HG02943 (cell line): ENCODE measurements at regions not wholly inside any gene's neighbourhood (a gene's known extent, or its start where the extent isn't known, plus 50 kb on each side); places are given as distances from the start of the nearest gene placed in this dataset.

Experiments used
- ATAC-seq: cut with Tn5 transposase; IDR thresholded peaks from one replicate; pipeline ENCODE4 v1.9.1; 2021; ENCODE audit warnings: mild to moderate bottlenecking, low read depth, moderate library complexity; ENCODE audit not compliant: unreplicated experiment

GRCh38 chr15:70274255-70274880, 176.7 kb upstream of the TLE3 start:
- ATAC-seq, result no peak

GRCh38 chr15:70273808-70274207, 176.1 kb upstream of the TLE3 start:
- ATAC-seq, result no peak

GRCh38 chr15:70272565-70273355, 175.0 kb upstream of the TLE3 start:
- no peak for ATAC-seq

GRCh38 chr15:70271422-70272088, 173.8 kb upstream of the TLE3 start:
- ATAC-seq, result no peak

- ATAC-seq, result no peak
These were observed 173.0 kb upstream of the TLE3 start for GRCh38 chr15:70270752-70271111.

- ATAC-seq, result no peak
These were observed 172.5 kb upstream of the TLE3 start for GRCh38 chr15:70269991-70270751.

- ATAC-seq, result no peak
These were observed 171.7 kb upstream of the TLE3 start for GRCh38 chr15:70269311-70269911.

- no peak for ATAC-seq
These were observed 171.1 kb upstream of the TLE3 start for GRCh38 chr15:70268698-70269251.

GRCh38 chr15:70267879-70268278, 170.2 kb upstream of the TLE3 start:
- ATAC-seq, result no peak

- ATAC-seq, result no peak
These were observed 169.6 kb upstream of the TLE3 start for GRCh38 chr15:70267306-70267705.

GRCh38 chr15:70266412-70267121, 168.8 kb upstream of the TLE3 start:
- ATAC-seq, result no peak

- ATAC-seq, result no peak
These were observed 168.3 kb upstream of the TLE3 start for GRCh38 chr15:70265986-70266385.

- ATAC-seq, result no peak
These were observed 167.8 kb upstream of the TLE3 start for GRCh38 chr15:70265466-70265978.

- no peak for ATAC-seq
These were observed 167.2 kb upstream of the TLE3 start for GRCh38 chr15:70264738-70265465.

- ATAC-seq, result no peak
These were observed 166.4 kb upstream of the TLE3 start for GRCh38 chr15:70264014-70264582.

GRCh38 chr15:70262591-70263274, 165.0 kb upstream of the TLE3 start:
- no peak for ATAC-seq

GRCh38 chr15:70262171-70262570, 164.5 kb upstream of the TLE3 start:
- ATAC-seq, result no peak

GRCh38 chr15:70261083-70261482, 163.4 kb upstream of the TLE3 start:
- ATAC-seq, result no peak
